HepG2 (cell line): ENCODE measurements at regions not wholly inside any gene's neighbourhood (a gene's known extent, or its start where the extent isn't known, plus 50 kb on each side); places are given as distances from the start of the nearest gene placed in this dataset.

Experiments
- ATAC-seq: fragments of 200-7000 bp; cut with Tn5 transposase; 3 replicates; pipeline ENCODE4 v1.9.1; 2020; ENCODE audit warnings: mild to moderate bottlenecking, moderate library complexity
- BruUV-seq: library from RNA; stranded (reverse); fragments of 400-500 nt; replicated peaks from 2 replicates; lab custom pipeline; 2021; lab: Mats Ljungman, UMichigan
- CTCF ChIA-PET: fragments of 300-600 bp; formaldehyde crosslinking; extraction: SDS; loops from one replicate; lab custom pipeline; 2021; ENCODE audit warnings: low total read pairs, inconsistent platforms, low intra/inter-chr PET ratio; lab: Yijun Ruan, JAX
- POLR2A ChIA-PET: fragments of 350-600 bp; sonication (Branson Sonifier 250); formaldehyde crosslinking; loops from one replicate; lab custom pipeline; 2020; ENCODE audit warnings: antibody characterized with exemption, inconsistent platforms; lab: Yijun Ruan, JAX
- DNase-seq: peaks from one replicate; pipeline ENCODE4 v3.0.0-alpha.2; 2015; ENCODE audit warnings: low spot score
- FAIRE-seq: peaks from 3 replicates; lab custom pipeline; 2011; peaks lifted over from hg19 to GRCh38; lab: Jason Lieb, UNC
- H2AFZ ChIP-seq: one replicate; pipeline ENCODE4 v1.6.1; 2011; ENCODE audit warnings: low read length, inconsistent platforms
- H3K27ac ChIP-seq: fragments of 300-600 bp; 3 replicates; pipeline ENCODE4 v1.8.0; 2011; ENCODE audit warnings: mixed run types, mild to moderate bottlenecking, mixed read lengths, low read length, inconsistent platforms; ENCODE audit not compliant: insufficient read depth; ENCODE audit errors: extremely low read length
- H3K27me3 ChIP-seq, 2 experiments: fragments of 200-600 bp in 1 of 2; 2 replicates in 1 of 2; 3 replicates in 1 of 2; pipeline versions ENCODE4 v1.6.0 to v1.8.0; 2011; ENCODE audit warnings: low read length in 2 of 2, mild to moderate bottlenecking in 2 of 2, moderate library complexity in 2 of 2, inconsistent platforms in 1 of 2; ENCODE audit not compliant: insufficient read depth in 2 of 2, control insufficient read depth in 1 of 2
- H3K36me3 ChIP-seq, 2 experiments: fragments of 200-600 bp in 1 of 2; replicated peaks in 1 of 2; 2 replicates in 1 of 2; 3 replicates in 1 of 2; pipeline versions ENCODE4 v1.5.1 to v1.8.0; 2011; ENCODE audit warnings: low read length in 2 of 2, inconsistent platforms in 1 of 2; ENCODE audit not compliant: insufficient read depth in 2 of 2, control insufficient read depth in 1 of 2
- H3K4me1 ChIP-seq: 2 replicates; pipeline ENCODE4 v1.5.1; 2012; ENCODE audit warnings: low read length, inconsistent platforms; ENCODE audit not compliant: insufficient read depth
- H3K4me2 ChIP-seq: 2 replicates; pipeline ENCODE4 v1.6.0; 2011; ENCODE audit warnings: low read depth, low read length, inconsistent platforms
- H3K4me3 ChIP-seq, 3 experiments: fragments of 200-600 bp in 1 of 3; sonication (generic), shearing (Covaris generic) in 1 of 3; replicated peaks in 1 of 3; 2 replicates each; pipeline ENCODE4 v1.5.1; 2011 to 2016; ENCODE audit warnings: low read length in 3 of 3, inconsistent platforms in 2 of 3, low read depth in 2 of 3, mild to moderate bottlenecking in 2 of 3, control low read depth in 1 of 3, mixed read lengths in 1 of 3; ENCODE audit not compliant: insufficient read depth in 1 of 3
- H3K79me2 ChIP-seq: one replicate; pipeline ENCODE4 v1.6.1; 2011; ENCODE audit warnings: low read length, inconsistent platforms; ENCODE audit not compliant: insufficient read depth
- H3K9ac ChIP-seq: 2 replicates; pipeline ENCODE4 v1.6.0; 2011; ENCODE audit warnings: mild to moderate bottlenecking, low read depth, low read length, inconsistent platforms; ENCODE audit not compliant: insufficient read depth
- H3K9me3 ChIP-seq: 2 replicates; pipeline ENCODE4 v1.5.1; 2012; ENCODE audit warnings: mild to moderate bottlenecking, low read length
- H4K20me1 ChIP-seq: 2 replicates; pipeline ENCODE4 v1.6.0; 2011; ENCODE audit warnings: inconsistent platforms, mild to moderate bottlenecking, low read length, moderate library complexity; ENCODE audit not compliant: insufficient read depth
- CREM ChIP-seq, 2 experiments: sonication (generic) in 1 of 2; formaldehyde crosslinking in 1 of 2; IDR thresholded peaks; 2 replicates each; pipeline versions ENCODE4 v1.4.0 to v1.6.1; 2016 to 2020; ENCODE audit warnings: antibody characterized with exemption in 1 of 2, mild to moderate bottlenecking in 1 of 2, missing genetic modification reagents in 1 of 2
- MIER3 ChIP-seq: IDR thresholded peaks from 2 replicates; pipeline ENCODE4 v1.6.1; 2016; ENCODE audit warnings: missing compliant biosample characterization, borderline replicate concordance
- NBN ChIP-seq: fragments of 450-650 bp; conservative IDR thresholded peaks from 2 replicates; pipeline ENCODE4 v1.6.1; 2017
- SETDB1 ChIP-seq: sonication (generic); formaldehyde crosslinking; IDR thresholded peaks from 2 replicates; pipeline ENCODE4 v1.5.1; 2020; ENCODE audit warnings: missing genetic modification reagents, mild to moderate bottlenecking, borderline replicate concordance
- SIX4 ChIP-seq: sonication (generic); formaldehyde crosslinking; IDR thresholded peaks from 2 replicates; pipeline ENCODE4 v1.4.0; 2020; ENCODE audit warnings: missing genetic modification reagents
- SNRNP70 ChIP-seq: fragments of 200-400 bp; formaldehyde crosslinking; IDR thresholded peaks from 2 replicates; pipeline ENCODE4 v1.6.1; 2017; ENCODE audit warnings: mild to moderate bottlenecking, low read depth, low read length, moderate library complexity
- SRSF4 ChIP-seq: fragments of 200-400 bp; formaldehyde crosslinking; IDR thresholded peaks from one replicate; pipeline ENCODE4 v1.6.1; 2018; ENCODE audit warnings: mild to moderate bottlenecking, low read depth, low read length, moderate library complexity; ENCODE audit not compliant: poor library complexity, severe bottlenecking
- ZNF143 ChIP-seq: sonication (generic); formaldehyde crosslinking; IDR thresholded peaks from 2 replicates; pipeline ENCODE4 v1.4.0; 2020; ENCODE audit warnings: missing genetic modification reagents
- WGBS: methylation state at CpG from one replicate; pipeline ENCODE4 v1.1.6; 2017; ENCODE audit warnings: low lambda C conversion rate; 5-methylcytosine and 5-hydroxymethylcytosine counted together
- in situ Hi-C: cut with HindIII; loops from 2 replicates; pipeline ENCODE4 v1.10.0; 2017; ENCODE audit warnings: low pct_unique_long_range_greater_than_20kb; ENCODE audit not compliant: extremely low pct_ligation_motif_present
- intact Hi-C: fragments of 100-400 bp; cut with micrococcal nuclease; formaldehyde crosslinking; loops from one replicate; pipeline ENCODE4 v1.10.0; 2022; ENCODE audit not compliant: unreplicated experiment
- TF ChIP-seq, protein P1 (sequence below): sonication (generic); formaldehyde crosslinking; IDR thresholded peaks from 2 replicates; pipeline ENCODE4 v1.8.1; 2023; ENCODE audit warnings: mild to moderate bottlenecking, inconsistent platforms, moderate library complexity, missing genetic modification reagents, borderline replicate concordance
- TF ChIP-seq, protein P2 (sequence below): sonication (generic); formaldehyde crosslinking; IDR thresholded peaks from 2 replicates; pipeline ENCODE4 v1.5.0; 2020; ENCODE audit warnings: missing genetic modification reagents
- TF ChIP-seq, protein P3 (sequence below): sonication (generic); formaldehyde crosslinking; IDR thresholded peaks from 2 replicates; pipeline ENCODE4 v1.5.0; 2020; ENCODE audit warnings: mild to moderate bottlenecking, missing genetic modification reagents
- TF ChIP-seq, protein P4 (sequence below): sonication (generic); formaldehyde crosslinking; IDR thresholded peaks from 2 replicates; pipeline ENCODE4 v1.5.1; 2020; ENCODE audit warnings: mild to moderate bottlenecking, missing genetic modification reagents, moderate library complexity

DNA sequence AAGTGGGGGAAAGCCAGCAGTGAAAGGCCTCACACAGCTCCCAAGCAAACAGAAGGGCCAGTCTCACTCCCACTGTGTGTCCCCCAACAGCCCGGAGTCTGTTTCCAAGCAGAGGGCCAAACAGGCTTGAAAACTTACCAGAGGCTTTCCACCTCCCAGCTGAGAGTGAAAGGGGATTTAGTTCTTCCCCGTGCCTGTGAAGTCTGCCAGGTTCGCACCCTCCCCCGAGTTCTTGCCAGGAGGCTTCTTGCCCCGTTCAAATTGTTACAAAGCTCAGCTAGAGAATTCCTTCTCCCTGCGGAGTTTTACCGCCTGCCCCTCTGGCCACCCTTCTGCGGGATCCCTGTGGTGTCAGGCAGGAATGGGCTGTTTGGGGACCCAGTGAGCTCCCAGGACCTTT is 68.0 kb upstream of the WNT7A start (continued):
- TF ChIP-seq, protein P1, sequence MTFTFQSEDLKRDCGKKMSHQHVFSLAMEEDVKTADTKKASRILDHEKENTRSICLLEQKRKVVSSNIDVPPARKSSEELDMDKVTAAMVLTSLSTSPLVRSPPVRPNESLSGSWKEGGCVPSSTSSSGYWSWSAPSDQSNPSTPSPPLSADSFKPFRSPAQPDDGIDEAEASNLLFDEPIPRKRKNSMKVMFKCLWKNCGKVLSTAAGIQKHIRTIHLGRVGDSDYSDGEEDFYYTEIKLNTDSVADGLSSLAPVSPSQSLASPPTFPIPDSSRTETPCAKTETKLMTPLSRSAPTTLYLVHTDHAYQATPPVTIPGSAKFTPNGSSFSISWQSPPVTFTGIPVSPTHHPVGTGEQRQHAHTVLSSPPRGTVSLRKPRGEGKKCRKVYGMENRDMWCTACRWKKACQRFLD (CRISPR knock-in tag) = no peak
- TF ChIP-seq NBN = no peak
- no peak for TF ChIP-seq ZNF143
- TF ChIP-seq SIX4 (CRISPR knock-in tag) = no peak

DNA sequence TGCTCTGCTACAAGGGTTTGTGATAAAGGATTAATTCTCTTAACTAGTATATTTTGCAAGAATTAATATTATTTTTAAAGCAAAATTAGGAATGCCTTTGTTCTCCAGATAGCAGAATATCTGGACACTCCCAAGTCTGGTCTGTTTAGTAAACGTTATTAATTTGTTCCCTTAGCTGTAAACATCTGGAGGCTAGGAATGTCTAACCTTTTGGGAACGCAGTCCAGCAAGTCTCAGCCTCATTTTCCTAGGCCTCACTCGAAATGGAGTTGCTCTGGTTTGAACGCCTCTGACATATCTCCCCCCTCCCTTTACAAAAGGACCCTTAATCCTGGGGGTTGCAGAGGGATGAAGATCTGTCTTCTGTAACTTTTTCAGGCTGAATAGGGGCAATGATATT is 59.3 kb upstream of the WNT7A start:
- FAIRE-seq = no peak
- POLR2A ChIA-PET = no interaction called here
- Histone ChIP-seq H3K4me2 (no peak overlapping the region), H2AFZ (no peak overlapping the region), H3K27ac (no peak overlapping the region), H3K9me3 (no peaks in the 10 kb centered on the region), H4K20me1 (no peaks in the 10 kb centered on the region), H3K4me3 (no peak overlapping the region), H3K79me2 (no peaks in the 10 kb centered on the region), H3K4me1 (no peaks in the 10 kb centered on the region), H3K36me3 (no peaks in the 10 kb centered on the region), H3K9ac (no peak overlapping the region), H3K27me3 (peaks cover 0 to 23% of the 10 kb centered on the region in 2 experiments; a peak in 2 of 5 replicates)
- no TSS peak for BruUV-seq
- DNase-seq = no peak
- intact Hi-C loops (no loop called here), in situ Hi-C loops (no loop called here)
- no peak for ATAC-seq
- 0% methylated on average over 4 of the region's 4 CpGs for WGBS
- TF ChIP-seq SRSF4 = no peak
- no peak for TF ChIP-seq SETDB1 (CRISPR knock-in tag)
- TF ChIP-seq, protein P2, sequence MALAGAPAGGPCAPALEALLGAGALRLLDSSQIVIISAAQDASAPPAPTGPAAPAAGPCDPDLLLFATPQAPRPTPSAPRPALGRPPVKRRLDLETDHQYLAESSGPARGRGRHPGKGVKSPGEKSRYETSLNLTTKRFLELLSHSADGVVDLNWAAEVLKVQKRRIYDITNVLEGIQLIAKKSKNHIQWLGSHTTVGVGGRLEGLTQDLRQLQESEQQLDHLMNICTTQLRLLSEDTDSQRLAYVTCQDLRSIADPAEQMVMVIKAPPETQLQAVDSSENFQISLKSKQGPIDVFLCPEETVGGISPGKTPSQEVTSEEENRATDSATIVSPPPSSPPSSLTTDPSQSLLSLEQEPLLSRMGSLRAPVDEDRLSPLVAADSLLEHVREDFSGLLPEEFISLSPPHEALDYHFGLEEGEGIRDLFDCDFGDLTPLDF (CRISPR knock-in tag) = no peak
- TF ChIP-seq, protein P3, sequence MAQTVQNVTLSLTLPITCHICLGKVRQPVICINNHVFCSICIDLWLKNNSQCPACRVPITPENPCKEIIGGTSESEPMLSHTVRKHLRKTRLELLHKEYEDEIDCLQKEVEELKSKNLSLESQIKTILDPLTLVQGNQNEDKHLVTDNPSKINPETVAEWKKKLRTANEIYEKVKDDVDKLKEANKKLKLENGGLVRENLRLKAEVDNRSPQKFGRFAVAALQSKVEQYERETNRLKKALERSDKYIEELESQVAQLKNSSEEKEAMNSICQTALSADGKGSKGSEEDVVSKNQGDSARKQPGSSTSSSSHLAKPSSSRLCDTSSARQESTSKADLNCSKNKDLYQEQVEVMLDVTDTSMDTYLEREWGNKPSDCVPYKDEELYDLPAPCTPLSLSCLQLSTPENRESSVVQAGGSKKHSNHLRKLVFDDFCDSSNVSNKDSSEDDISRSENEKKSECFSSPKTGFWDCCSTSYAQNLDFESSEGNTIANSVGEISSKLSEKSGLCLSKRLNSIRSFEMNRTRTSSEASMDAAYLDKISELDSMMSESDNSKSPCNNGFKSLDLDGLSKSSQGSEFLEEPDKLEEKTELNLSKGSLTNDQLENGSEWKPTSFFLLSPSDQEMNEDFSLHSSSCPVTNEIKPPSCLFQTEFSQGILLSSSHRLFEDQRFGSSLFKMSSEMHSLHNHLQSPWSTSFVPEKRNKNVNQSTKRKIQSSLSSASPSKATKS (CRISPR knock-in tag) = no peak
- no peak for TF ChIP-seq SNRNP70
- TF ChIP-seq MIER3 (CRISPR knock-in tag) = no peak
- no peak for TF ChIP-seq CREM (IDR thresholded peaks at IDR 0.05)
- TF ChIP-seq CREM (CRISPR knock-in tag; IDR thresholded peaks at IDR 0.05) = no peak
- TF ChIP-seq, protein P4, sequence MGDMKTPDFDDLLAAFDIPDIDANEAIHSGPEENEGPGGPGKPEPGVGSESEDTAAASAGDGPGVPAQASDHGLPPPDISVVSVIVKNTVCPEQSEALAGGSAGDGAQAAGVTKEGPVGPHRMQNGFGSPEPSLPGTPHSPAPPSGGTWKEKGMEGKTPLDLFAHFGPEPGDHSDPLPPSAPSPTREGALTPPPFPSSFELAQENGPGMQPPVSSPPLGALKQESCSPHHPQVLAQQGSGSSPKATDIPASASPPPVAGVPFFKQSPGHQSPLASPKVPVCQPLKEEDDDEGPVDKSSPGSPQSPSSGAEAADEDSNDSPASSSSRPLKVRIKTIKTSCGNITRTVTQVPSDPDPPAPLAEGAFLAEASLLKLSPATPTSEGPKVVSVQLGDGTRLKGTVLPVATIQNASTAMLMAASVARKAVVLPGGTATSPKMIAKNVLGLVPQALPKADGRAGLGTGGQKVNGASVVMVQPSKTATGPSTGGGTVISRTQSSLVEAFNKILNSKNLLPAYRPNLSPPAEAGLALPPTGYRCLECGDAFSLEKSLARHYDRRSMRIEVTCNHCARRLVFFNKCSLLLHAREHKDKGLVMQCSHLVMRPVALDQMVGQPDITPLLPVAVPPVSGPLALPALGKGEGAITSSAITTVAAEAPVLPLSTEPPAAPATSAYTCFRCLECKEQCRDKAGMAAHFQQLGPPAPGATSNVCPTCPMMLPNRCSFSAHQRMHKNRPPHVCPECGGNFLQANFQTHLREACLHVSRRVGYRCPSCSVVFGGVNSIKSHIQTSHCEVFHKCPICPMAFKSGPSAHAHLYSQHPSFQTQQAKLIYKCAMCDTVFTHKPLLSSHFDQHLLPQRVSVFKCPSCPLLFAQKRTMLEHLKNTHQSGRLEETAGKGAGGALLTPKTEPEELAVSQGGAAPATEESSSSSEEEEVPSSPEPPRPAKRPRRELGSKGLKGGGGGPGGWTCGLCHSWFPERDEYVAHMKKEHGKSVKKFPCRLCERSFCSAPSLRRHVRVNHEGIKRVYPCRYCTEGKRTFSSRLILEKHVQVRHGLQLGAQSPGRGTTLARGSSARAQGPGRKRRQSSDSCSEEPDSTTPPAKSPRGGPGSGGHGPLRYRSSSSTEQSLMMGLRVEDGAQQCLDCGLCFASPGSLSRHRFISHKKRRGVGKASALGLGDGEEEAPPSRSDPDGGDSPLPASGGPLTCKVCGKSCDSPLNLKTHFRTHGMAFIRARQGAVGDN (CRISPR knock-in tag) = no peak
- CTCF ChIA-PET = no interaction called here
